HEK293 (cell line): ENCODE measurements at regions not wholly inside any gene's neighbourhood (a gene's known extent, or its start where the extent isn't known, plus 50 kb on each side); places are given as distances from the start of the nearest gene placed in this dataset.

Source experiments
- CTCF ChIA-PET: fragments of 350-600 bp; formaldehyde crosslinking; extraction: SDS; loops from one replicate; lab custom pipeline; 2021; ENCODE audit warnings: antibody characterized with exemption; lab: Yijun Ruan, JAX
- POLR2A ChIA-PET: fragments of 300-600 bp; formaldehyde crosslinking; extraction: SDS; loops from one replicate; lab custom pipeline; 2020; ENCODE audit warnings: antibody characterized with exemption, inconsistent platforms; lab: Yijun Ruan, JAX
- H3K27ac ChIP-seq: fragments of 200-500 bp; sonication (Bioruptor generic); 2 replicates; pipeline ENCODE4 v1.5.1; 2014; ENCODE audit warnings: low read depth, low read length, control low read depth, inconsistent platforms; ENCODE audit errors: extremely low read depth
- H3K36me3 ChIP-seq, 2 experiments: fragments of 200-500 bp in 1 of 2; sonication (Bioruptor generic) in 1 of 2; 1 replicate in 1 of 2; 2 replicates in 1 of 2; pipeline ENCODE4 v1.5.1; 2014 to 2017; ENCODE audit warnings: inconsistent platforms in 2 of 2, low read length in 2 of 2; ENCODE audit not compliant: control insufficient read depth in 2 of 2, insufficient read depth in 1 of 2
- H3K4me1 ChIP-seq: fragments of 200-500 bp; sonication (Bioruptor generic); 2 replicates; pipeline ENCODE4 v1.5.1; 2014; ENCODE audit warnings: mild to moderate bottlenecking, low read length, inconsistent platforms; ENCODE audit not compliant: control insufficient read depth, insufficient read depth
- H3K4me3 ChIP-seq: 2 replicates; pipeline ENCODE4 v1.5.1; 2011; ENCODE audit warnings: low read depth, mild to moderate bottlenecking, control low read depth, low read length, moderate library complexity
- H3K9me3 ChIP-seq: fragments of 200-500 bp; sonication (Bioruptor generic); 2 replicates; pipeline ENCODE4 v1.5.1; 2014; ENCODE audit warnings: low read depth, low read length, inconsistent platforms; ENCODE audit not compliant: control insufficient read depth, insufficient read depth
- BCL11B ChIP-seq: fragments of 450-650 bp; formaldehyde crosslinking; IDR thresholded peaks from 2 replicates; pipeline ENCODE4 v1.5.1; 2016; ENCODE audit warnings: low read depth, missing biosample characterization, missing genetic modification characterization
- GFI1B ChIP-seq: fragments of 450-650 bp; formaldehyde crosslinking; IDR thresholded peaks from 2 replicates; pipeline ENCODE4 v1.5.1; 2016; ENCODE audit warnings: missing biosample characterization, missing genetic modification characterization
- GLIS1 ChIP-seq: fragments of 450-650 bp; formaldehyde crosslinking; IDR thresholded peaks from 2 replicates; pipeline ENCODE4 v1.5.1; 2016; ENCODE audit warnings: missing biosample characterization, missing genetic modification characterization
- HOXD13 ChIP-seq: sonication (generic); formaldehyde crosslinking; IDR thresholded peaks from 2 replicates; pipeline ENCODE4 v1.8.0; 2022; ENCODE audit warnings: missing genetic modification reagents, borderline replicate concordance
- IKZF3 ChIP-seq: fragments of 450-650 bp; IDR thresholded peaks from 2 replicates; pipeline ENCODE4 v1.5.0; 2018; ENCODE audit warnings: missing biosample characterization, mild to moderate bottlenecking, missing genetic modification characterization, moderate library complexity
- KLF1 ChIP-seq: fragments of 450-650 bp; formaldehyde crosslinking; IDR thresholded peaks from 2 replicates; pipeline ENCODE4 v1.5.1; 2016; ENCODE audit warnings: missing biosample characterization, missing genetic modification characterization
- OSR2 ChIP-seq: fragments of 450-650 bp; formaldehyde crosslinking; IDR thresholded peaks from 2 replicates; pipeline ENCODE4 v1.5.1; 2016; ENCODE audit warnings: missing biosample characterization, missing genetic modification characterization
- RBAK ChIP-seq: fragments of 450-650 bp; formaldehyde crosslinking; IDR thresholded peaks from 2 replicates; pipeline ENCODE4 v1.5.1; 2016; ENCODE audit warnings: missing biosample characterization, missing genetic modification characterization
- REPIN1 ChIP-seq: fragments of 450-650 bp; formaldehyde crosslinking; IDR thresholded peaks from 2 replicates; pipeline ENCODE4 v1.5.1; 2017; ENCODE audit warnings: missing biosample characterization, missing genetic modification characterization, low read depth
- SP2 ChIP-seq: fragments of 450-650 bp; formaldehyde crosslinking; IDR thresholded peaks from 2 replicates; pipeline ENCODE4 v1.5.1; 2016; ENCODE audit warnings: missing biosample characterization, missing genetic modification characterization
- TRIM28 ChIP-seq: IDR thresholded peaks from 2 replicates; pipeline ENCODE4 v1.6.1; 2011; ENCODE audit warnings: low read length, control low read depth, borderline replicate concordance
- WT1 ChIP-seq: fragments of 450-650 bp; formaldehyde crosslinking; IDR thresholded peaks from 2 replicates; pipeline ENCODE4 v1.5.1; 2016; ENCODE audit warnings: missing biosample characterization, missing genetic modification characterization
- ZNF169 ChIP-seq: fragments of 450-650 bp; formaldehyde crosslinking; IDR thresholded peaks from 2 replicates; pipeline ENCODE4 v1.5.1; 2016; ENCODE audit warnings: missing biosample characterization, missing genetic modification characterization
- ZNF239 ChIP-seq: fragments of 450-650 bp; formaldehyde crosslinking; IDR thresholded peaks from 2 replicates; pipeline ENCODE4 v1.5.1; 2016; ENCODE audit warnings: missing biosample characterization, missing genetic modification characterization
- ZNF248 ChIP-seq: fragments of 450-650 bp; formaldehyde crosslinking; IDR thresholded peaks from 2 replicates; pipeline ENCODE4 v1.5.1; 2017; ENCODE audit warnings: missing biosample characterization, missing genetic modification characterization
- ZNF274 ChIP-seq, 2 experiments: fragments of 200-500 bp in 1 of 2; fragments of 450-650 bp in 1 of 2; sonication (Bioruptor generic) in 1 of 2; formaldehyde crosslinking in 1 of 2; IDR thresholded peaks; 2 replicates each; pipeline versions ENCODE4 v1.5.1 to v1.6.1; 2014 to 2016; ENCODE audit warnings: borderline replicate concordance in 1 of 2, inconsistent platforms in 1 of 2, low read length in 1 of 2, missing biosample characterization in 1 of 2, missing genetic modification characterization in 1 of 2
- ZNF544 ChIP-seq: fragments of 450-650 bp; formaldehyde crosslinking; IDR thresholded peaks from 2 replicates; pipeline ENCODE4 v1.5.0; 2017; ENCODE audit warnings: missing biosample characterization, missing genetic modification characterization
- ZNF830 ChIP-seq: fragments of 450-650 bp; IDR thresholded peaks from 2 replicates; pipeline ENCODE4 v1.5.0; 2018; ENCODE audit warnings: missing biosample characterization, missing genetic modification characterization, low read depth, mild to moderate bottlenecking, moderate library complexity
- TF ChIP-seq, protein P1 (sequence below): fragments of 450-650 bp; formaldehyde crosslinking; IDR thresholded peaks from 2 replicates; pipeline ENCODE4 v1.5.1; 2016; ENCODE audit warnings: missing biosample characterization, missing genetic modification characterization
- TF ChIP-seq, protein P2 (sequence below): sonication (generic); formaldehyde crosslinking; IDR thresholded peaks from 2 replicates; pipeline ENCODE4 v1.8.1; 2022; ENCODE audit warnings: mild to moderate bottlenecking, moderate library complexity, missing genetic modification reagents
- TF ChIP-seq, protein P3 (sequence below): fragments of 450-650 bp; formaldehyde crosslinking; IDR thresholded peaks from 2 replicates; pipeline ENCODE4 v1.5.1; 2016; ENCODE audit warnings: missing biosample characterization, missing genetic modification characterization, low read depth
- TF ChIP-seq, protein P4 (sequence below): fragments of 450-650 bp; formaldehyde crosslinking; IDR thresholded peaks from 2 replicates; pipeline ENCODE4 v1.5.1; 2017; ENCODE audit warnings: missing biosample characterization, missing genetic modification characterization
- TF ChIP-seq, protein P5 (sequence below): fragments of 450-650 bp; formaldehyde crosslinking; IDR thresholded peaks from 2 replicates; pipeline ENCODE4 v1.5.1; 2016; ENCODE audit warnings: missing biosample characterization, missing genetic modification characterization

DNA sequence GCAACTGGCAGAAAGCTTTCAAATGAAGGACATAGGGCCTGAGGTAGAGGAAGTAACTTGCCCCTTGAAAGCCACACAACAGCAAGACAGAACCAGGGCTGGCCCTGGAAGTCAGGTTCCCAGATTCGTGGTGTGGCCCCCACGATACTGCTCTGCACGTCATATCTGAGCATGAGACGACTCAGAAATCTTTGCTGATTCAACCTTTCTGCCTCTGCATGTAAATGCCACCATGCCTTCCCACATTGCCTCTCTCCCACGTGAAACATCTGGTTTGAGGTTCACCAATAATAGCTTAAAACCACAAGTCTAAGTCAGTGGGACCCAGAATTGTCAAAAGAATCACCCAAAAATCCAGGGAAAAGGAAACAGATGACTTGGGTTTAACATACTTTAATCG, 214.0 kb upstream of the TRIB2 start:
- Histone ChIP-seq H3K27ac (no peak overlapping the region), H3K4me1 (no peaks in the 10 kb centered on the region), H3K4me3 (no peak overlapping the region), H3K36me3 (no peaks in the 10 kb centered on the region), H3K9me3 (no peaks in the 10 kb centered on the region)
- ChIA-PET POLR2A (no interaction called here), CTCF (interaction anchor here (1.8 kb wide), 1 partner anchor 9 kb away, joined by 3 read pairs; no protein-coding TSS in a partner anchor)
- TF ChIP-seq RBAK (tag by site-specific recombination) (no peak), BCL11B (no peak), ZNF239 (tag by site-specific recombination) (no peak), REPIN1 (tag by site-specific recombination) (no peak)
- TF ChIP-seq, protein P1, sequence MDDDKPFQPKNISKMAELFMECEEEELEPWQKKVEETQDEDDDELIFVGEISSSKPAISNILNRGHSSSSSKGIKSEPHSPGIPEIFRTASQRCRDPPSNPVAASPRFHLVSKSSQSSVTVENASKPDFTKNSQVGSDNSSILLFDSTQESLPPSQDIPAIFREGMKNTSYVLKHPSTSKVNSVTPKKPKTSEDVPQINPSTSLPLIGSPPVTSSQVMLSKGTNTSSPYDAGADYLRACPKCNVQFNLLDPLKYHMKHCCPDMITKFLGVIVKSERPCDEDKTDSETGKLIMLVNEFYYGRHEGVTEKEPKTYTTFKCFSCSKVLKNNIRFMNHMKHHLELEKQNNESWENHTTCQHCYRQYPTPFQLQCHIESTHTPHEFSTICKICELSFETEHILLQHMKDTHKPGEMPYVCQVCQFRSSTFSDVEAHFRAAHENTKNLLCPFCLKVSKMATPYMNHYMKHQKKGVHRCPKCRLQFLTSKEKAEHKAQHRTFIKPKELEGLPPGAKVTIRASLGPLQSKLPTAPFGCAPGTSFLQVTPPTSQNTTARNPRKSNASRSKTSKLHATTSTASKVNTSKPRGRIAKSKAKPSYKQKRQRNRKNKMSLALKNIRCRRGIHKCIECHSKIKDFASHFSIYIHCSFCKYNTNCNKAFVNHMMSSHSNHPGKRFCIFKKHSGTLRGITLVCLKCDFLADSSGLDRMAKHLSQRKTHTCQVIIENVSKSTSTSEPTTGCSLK (tag by site-specific recombination): no peak
- TF ChIP-seq, protein P2, sequence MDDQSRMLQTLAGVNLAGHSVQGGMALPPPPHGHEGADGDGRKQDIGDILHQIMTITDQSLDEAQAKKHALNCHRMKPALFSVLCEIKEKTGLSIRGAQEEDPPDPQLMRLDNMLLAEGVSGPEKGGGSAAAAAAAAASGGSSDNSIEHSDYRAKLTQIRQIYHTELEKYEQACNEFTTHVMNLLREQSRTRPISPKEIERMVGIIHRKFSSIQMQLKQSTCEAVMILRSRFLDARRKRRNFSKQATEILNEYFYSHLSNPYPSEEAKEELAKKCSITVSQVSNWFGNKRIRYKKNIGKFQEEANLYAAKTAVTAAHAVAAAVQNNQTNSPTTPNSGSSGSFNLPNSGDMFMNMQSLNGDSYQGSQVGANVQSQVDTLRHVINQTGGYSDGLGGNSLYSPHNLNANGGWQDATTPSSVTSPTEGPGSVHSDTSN (CRISPR knock-in tag): no peak

DNA sequence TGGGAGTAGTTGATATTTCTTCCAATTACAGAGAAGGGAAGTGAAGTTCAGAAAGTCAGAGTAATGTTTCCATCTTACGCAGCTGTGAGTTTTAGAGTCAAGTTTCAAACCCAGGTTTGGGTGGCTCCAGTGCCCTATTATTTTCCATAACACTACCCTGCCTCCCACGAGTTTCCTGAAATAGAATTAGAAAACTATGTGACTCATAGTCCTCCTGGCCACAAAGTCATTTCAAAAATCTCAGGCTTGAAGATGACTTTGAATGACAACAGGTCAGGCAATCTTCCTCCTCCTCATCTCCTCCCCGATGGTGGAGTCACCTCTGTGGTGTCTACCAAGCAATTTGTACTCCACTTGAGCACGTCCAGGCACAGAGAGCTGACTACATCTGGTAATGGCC, 212.3 kb upstream of the TRIB2 start:
- H3K9me3 ChIP-seq: no peaks in the 10 kb centered on the region
- POLR2A ChIA-PET: interaction anchor here (0.7 kb wide), 1 partner anchor 212 kb away, joined by 3 read pairs; the partner anchor contains the start of gene TRIB2
- no peak overlapping the region for H3K4me3 ChIP-seq
- no peaks in the 10 kb centered on the region for H3K4me1 ChIP-seq
- no peaks in the 10 kb centered on the region for H3K36me3 ChIP-seq
- TF ChIP-seq, protein P3, sequence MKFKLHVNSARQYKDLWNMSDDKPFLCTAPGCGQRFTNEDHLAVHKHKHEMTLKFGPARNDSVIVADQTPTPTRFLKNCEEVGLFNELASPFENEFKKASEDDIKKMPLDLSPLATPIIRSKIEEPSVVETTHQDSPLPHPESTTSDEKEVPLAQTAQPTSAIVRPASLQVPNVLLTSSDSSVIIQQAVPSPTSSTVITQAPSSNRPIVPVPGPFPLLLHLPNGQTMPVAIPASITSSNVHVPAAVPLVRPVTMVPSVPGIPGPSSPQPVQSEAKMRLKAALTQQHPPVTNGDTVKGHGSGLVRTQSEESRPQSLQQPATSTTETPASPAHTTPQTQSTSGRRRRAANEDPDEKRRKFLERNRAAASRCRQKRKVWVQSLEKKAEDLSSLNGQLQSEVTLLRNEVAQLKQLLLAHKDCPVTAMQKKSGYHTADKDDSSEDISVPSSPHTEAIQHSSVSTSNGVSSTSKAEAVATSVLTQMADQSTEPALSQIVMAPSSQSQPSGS (tag by site-specific recombination): no peak
- TF ChIP-seq ZNF830 (no peak), HOXD13 (CRISPR knock-in tag) (no peak), SP2 (no peak), IKZF3 (no peak), ZNF274 (IDR thresholded peaks at IDR 0.05; ENCODE audit: low read length) (no peak), ZNF274 (tag by site-specific recombination; IDR thresholded peaks at IDR 0.05; ENCODE audit: borderline replicate concordance) (no peak), ZNF169 (tag by site-specific recombination) (no peak), TRIM28 (no peak), OSR2 (tag by site-specific recombination) (no peak), WT1 (tag by site-specific recombination) (no peak), ZNF544 (no peak), KLF1 (tag by site-specific recombination) (no peak), GLIS1 (no peak), ZNF248 (tag by site-specific recombination) (no peak), GFI1B (tag by site-specific recombination) (no peak)
- TF ChIP-seq, protein P4, sequence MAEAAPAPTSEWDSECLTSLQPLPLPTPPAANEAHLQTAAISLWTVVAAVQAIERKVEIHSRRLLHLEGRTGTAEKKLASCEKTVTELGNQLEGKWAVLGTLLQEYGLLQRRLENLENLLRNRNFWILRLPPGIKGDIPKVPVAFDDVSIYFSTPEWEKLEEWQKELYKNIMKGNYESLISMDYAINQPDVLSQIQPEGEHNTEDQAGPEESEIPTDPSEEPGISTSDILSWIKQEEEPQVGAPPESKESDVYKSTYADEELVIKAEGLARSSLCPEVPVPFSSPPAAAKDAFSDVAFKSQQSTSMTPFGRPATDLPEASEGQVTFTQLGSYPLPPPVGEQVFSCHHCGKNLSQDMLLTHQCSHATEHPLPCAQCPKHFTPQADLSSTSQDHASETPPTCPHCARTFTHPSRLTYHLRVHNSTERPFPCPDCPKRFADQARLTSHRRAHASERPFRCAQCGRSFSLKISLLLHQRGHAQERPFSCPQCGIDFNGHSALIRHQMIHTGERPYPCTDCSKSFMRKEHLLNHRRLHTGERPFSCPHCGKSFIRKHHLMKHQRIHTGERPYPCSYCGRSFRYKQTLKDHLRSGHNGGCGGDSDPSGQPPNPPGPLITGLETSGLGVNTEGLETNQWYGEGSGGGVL (tag by site-specific recombination): no peak
- TF ChIP-seq, protein P5, sequence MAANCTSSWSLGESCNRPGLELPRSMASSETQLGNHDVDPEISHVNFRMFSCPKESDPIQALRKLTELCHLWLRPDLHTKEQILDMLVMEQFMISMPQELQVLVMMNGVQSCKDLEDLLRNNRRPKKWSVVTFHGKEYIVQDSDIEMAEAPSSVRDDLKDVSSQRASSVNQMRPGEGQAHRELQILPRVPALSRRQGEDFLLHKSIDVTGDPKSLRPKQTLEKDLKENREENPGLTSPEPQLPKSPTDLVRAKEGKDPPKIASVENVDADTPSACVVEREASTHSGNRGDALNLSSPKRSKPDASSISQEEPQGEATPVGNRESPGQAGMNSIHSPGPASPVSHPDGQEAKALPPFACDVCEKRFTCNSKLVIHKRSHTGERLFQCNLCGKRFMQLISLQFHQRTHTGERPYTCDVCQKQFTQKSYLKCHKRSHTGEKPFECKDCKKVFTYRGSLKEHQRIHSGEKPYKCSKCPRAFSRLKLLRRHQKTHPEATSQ (tag by site-specific recombination): no peak
- no peak overlapping the region for H3K27ac ChIP-seq
- CTCF ChIA-PET: no interaction called here
